Left lung (tissue), 4 donors: ENCODE measurements at regions not wholly inside any gene's neighbourhood (a gene's known extent, or its start where the extent isn't known, plus 50 kb on each side); places are given as distances from the start of the nearest gene placed in this dataset.
A peak's percentile ranks its signal among the peaks of the same experiment; 100 is the strongest.

ENCODE experiments used
- ATAC-seq: fragments of 200-7000 bp; cut with Tn5 transposase; one replicate; pipeline ENCODE4 v1.9.1; 2020; ENCODE audit warnings: moderate library complexity
- DNase-seq, 4 donors: peaks; one replicate each; pipeline ENCODE4 v3.0.0-alpha.2; 2013 to 2020
- H3K27ac ChIP-seq, 2 donors: fragments of 200-600 bp; sonication (generic) in 1 of 2; one replicate each; pipeline versions ENCODE4 v1.5.0 to v1.8.0; 2020 to 2021
- H3K27me3 ChIP-seq, 2 donors: fragments of 200-600 bp; sonication (generic) in 1 of 2; one replicate each; pipeline versions ENCODE4 v1.5.0 to v1.8.0; 2020 to 2021
- H3K36me3 ChIP-seq, 2 donors: fragments of 200-600 bp; sonication (generic) in 1 of 2; one replicate each; pipeline versions ENCODE4 v1.5.0 to v1.8.0; 2020 to 2021
- H3K4me1 ChIP-seq, 2 donors: fragments of 200-600 bp; one replicate each; pipeline ENCODE4 v1.8.0; 2021
- H3K4me3 ChIP-seq, 2 donors: fragments of 200-600 bp; sonication (generic) in 1 of 2; one replicate each; pipeline versions ENCODE4 v1.5.0 to v1.8.0; 2020 to 2021; ENCODE audit warnings: mild to moderate bottlenecking in 1 of 2
- H3K9me3 ChIP-seq, 2 donors: fragments of 200-600 bp; sonication (generic) in 1 of 2; one replicate each; pipeline versions ENCODE4 v1.5.0 to v1.8.0; 2020 to 2021
- CTCF ChIP-seq, 2 donors: fragments of 200-600 bp; sonication (generic) in 1 of 2; IDR thresholded peaks; one replicate each; pipeline versions ENCODE4 v1.5.0 to v1.8.0; 2021; ENCODE audit warnings: antibody characterized with exemption in 2 of 2
- intact Hi-C, 2 donors: fragments of 100-400 bp; cut with DNase I; formaldehyde crosslinking; loops; one replicate each; pipeline versions ENCODE4 v1.11.2 to v1.14.2; 2022
- donor health status: DM: no; HTN: yes; CAD: no.
- donor health status: DM: no; HTN: no; CAD: no.

DNA sequence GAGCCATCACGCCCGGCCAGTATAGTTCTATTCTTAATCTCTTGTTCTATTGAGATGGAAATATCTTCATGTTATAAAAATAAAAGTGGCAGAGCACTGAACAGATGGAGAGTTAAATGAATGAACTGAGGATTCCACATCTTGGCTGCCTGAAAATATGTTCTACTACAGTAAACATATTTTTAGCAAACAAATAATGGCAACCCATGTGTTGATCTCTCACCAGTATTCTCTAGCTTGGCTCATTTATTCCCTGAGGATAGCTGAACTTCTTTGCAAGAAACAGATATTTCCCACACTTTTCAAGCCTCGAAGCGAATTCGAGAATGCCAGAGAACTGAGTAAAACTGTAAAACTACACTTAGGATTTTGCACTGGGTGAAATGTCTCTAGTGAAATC lies 58.9 kb downstream of the DIRAS3 start:
- intact Hi-C loops: no loop called here

GRCh38 chr1:67988066-67988465 lies 62.4 kb downstream of the DIRAS3 start:
- Histone ChIP-seq H3K9me3 (no peaks in the 10 kb centered on the region), H3K27me3 (no peaks in the 10 kb centered on the region), H3K4me1 (no peaks in the 10 kb centered on the region), H3K27ac (no peak overlapping the region), H3K4me3 (no peak overlapping the region), H3K36me3 (no peaks in the 10 kb centered on the region)
- no peak for TF ChIP-seq CTCF (IDR thresholded peaks at IDR 0.05)
- no peak for ATAC-seq
- intact Hi-C loops: no loop called here
- no peak for DNase-seq

More for the DNA sequence above, 58.9 kb downstream of the DIRAS3 start:
- Histone ChIP-seq H3K4me3 (no peak overlapping the region), H3K27me3 (no peaks in the 10 kb centered on the region), H3K36me3 (no peaks in the 10 kb centered on the region), H3K9me3 (peaks cover 0 to 15% of the 10 kb centered on the region in 2 donors), H3K4me1 (no peaks in the 10 kb centered on the region), H3K27ac (no peak overlapping the region)
- ATAC-seq (no peak), DNase-seq (no peak)
- TF ChIP-seq CTCF (IDR thresholded peaks at IDR 0.05): no peak

DNA sequence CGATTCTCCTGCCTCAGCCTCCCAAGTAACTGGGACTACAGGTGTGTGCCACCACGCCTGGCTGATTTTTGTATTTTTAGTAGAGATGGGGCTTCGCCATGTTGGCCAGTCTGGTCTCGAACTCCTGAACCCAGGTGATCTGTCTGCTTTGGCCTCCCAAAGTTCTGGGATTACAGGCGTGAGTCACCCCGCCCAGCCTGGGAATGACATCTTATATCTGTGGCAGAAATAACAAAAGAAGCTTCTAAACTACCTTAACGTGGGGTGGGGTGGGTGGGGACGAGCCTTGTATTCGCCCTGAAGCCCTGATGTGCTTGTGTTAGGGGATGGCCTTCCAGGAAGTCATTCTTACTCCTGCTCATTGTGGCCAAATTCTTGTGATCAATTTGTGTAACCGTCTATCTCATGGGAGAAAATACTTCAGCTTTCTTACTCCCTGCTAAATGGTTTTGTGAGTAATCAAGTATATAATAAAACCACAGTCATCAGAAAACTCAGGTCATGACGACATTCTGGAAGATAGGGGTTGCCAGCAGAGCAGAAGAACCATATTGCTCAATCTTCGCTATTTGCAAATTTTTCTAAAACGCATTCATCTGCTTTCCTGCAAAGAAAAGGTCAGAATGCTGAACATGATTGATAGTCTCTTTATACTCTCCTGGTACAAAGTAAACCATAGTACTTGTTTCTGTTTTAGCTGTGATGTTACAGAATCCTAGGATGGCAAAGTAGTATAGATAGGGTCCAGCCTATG lies 63.2 kb downstream of the DIRAS3 start:
- no peaks in the 10 kb centered on the region for H3K27me3 ChIP-seq
- H3K4me1 ChIP-seq: no peaks in the 10 kb centered on the region
- intact Hi-C loops: no loop called here
- H3K9me3 ChIP-seq: no peaks in the 10 kb centered on the region
- no peak overlapping the region for H3K4me3 ChIP-seq
- DNase-seq (no peak), ATAC-seq (peak; percentile 29)
- H3K36me3 ChIP-seq: no peaks in the 10 kb centered on the region
- H3K27ac ChIP-seq: no peak overlapping the region
- no peak for TF ChIP-seq CTCF (IDR thresholded peaks at IDR 0.05)

DNA sequence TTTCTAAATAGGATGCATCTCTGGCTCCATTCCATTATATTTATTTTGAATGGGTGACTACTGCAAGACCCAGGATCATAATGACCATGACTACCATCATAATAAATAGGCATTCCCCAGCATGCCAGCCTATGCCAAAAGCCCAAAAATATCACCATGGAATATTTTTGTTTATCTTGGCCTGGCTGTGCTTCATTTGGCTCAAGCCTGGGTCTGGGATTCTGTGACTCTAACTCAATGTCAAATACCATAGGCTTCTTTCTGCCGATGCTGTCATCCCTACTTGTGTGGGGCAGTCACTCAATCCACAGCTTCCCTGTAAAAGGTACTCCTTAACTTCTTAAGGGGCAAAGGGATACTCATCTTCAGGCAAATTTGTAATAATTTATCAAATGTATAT lies 66.6 kb downstream of the DIRAS3 start:
- H3K4me3 ChIP-seq: no peak overlapping the region
- H3K27ac ChIP-seq: no peak overlapping the region
- H3K9me3 ChIP-seq: no peaks in the 10 kb centered on the region
- TF ChIP-seq CTCF (IDR thresholded peaks at IDR 0.05): no peak
- H3K4me1 ChIP-seq: no peaks in the 10 kb centered on the region
- H3K27me3 ChIP-seq: no peaks in the 10 kb centered on the region
- H3K36me3 ChIP-seq: no peaks in the 10 kb centered on the region
- no peak for DNase-seq
- no peak for ATAC-seq
- intact Hi-C loops: no loop called here

- Histone ChIP-seq H3K9me3 (no peaks in the 10 kb centered on the region), H3K36me3 (no peaks in the 10 kb centered on the region), H3K4me3 (no peak overlapping the region), H3K4me1 (no peaks in the 10 kb centered on the region), H3K27ac (no peak overlapping the region), H3K27me3 (no peaks in the 10 kb centered on the region)
- DNase-seq (no peak), ATAC-seq (no peak)
- intact Hi-C loops: no loop called here
- TF ChIP-seq CTCF (IDR thresholded peaks at IDR 0.05): no peak
These were observed 70.4 kb downstream of the DIRAS3 start for GRCh38 chr1:67980028-67980427.
